ENCODE measurements at regions not wholly inside any gene's neighbourhood (a gene's known extent, or its start where the extent isn't known, plus 50 kb on each side); places are given as distances from the start of the nearest gene placed in this dataset.
"Not testable (repeated sequence)": the region's sequence is repeated elsewhere in the genome, so short reads cannot be mapped to it uniquely, and the experiment has no call there.

- Histone ChIP-seq H3K27ac (ENCODE audit: low read length) (no peak overlapping the region), H3K4me1 (ENCODE audit: control insufficient read depth in 1 of 2, insufficient read depth in 2 of 2, low read length in 2 of 2) (no peaks in the 10 kb centered on the region), H3K9me3 (ENCODE audit: control insufficient read depth in 1 of 2, low read length in 2 of 2) (no peaks in the 10 kb centered on the region), H3K36me3 (ENCODE audit: control insufficient read depth in 1 of 2, insufficient read depth in 2 of 2, low read length in 2 of 2) (no peaks in the 10 kb centered on the region), H3K4me3 (ENCODE audit: low read depth in 1 of 2, low read length in 2 of 2) (no peak overlapping the region), H3K27me3 (ENCODE audit: low read depth, low read length) (no peaks in the 10 kb centered on the region)
Measured at GRCh38 chr18:71352618-71353017, 1063.8 kb downstream of the SOCS6 start.

- H3K27ac ChIP-seq (ENCODE audit: low read length), result no peak overlapping the region
- H3K9me3 ChIP-seq (ENCODE audit: control insufficient read depth in 1 of 2, low read length in 2 of 2), result no peaks in the 10 kb centered on the region
- H3K4me3 ChIP-seq (ENCODE audit: low read depth in 1 of 2, low read length in 2 of 2), result no peak overlapping the region
- H3K27me3 ChIP-seq (ENCODE audit: low read depth, low read length), result no peaks in the 10 kb centered on the region
- H3K36me3 ChIP-seq (ENCODE audit: control insufficient read depth in 1 of 2, insufficient read depth in 2 of 2, low read length in 2 of 2), result no peaks in the 10 kb centered on the region
- no peaks in the 10 kb centered on the region for H3K4me1 ChIP-seq (ENCODE audit: control insufficient read depth in 1 of 2, insufficient read depth in 2 of 2, low read length in 2 of 2)
Measured at GRCh38 chr18:71336576-71337210, 1047.8 kb downstream of the SOCS6 start.

- H3K4me1 ChIP-seq (ENCODE audit: control insufficient read depth in 1 of 2, insufficient read depth in 2 of 2, low read length in 2 of 2), result no peaks in the 10 kb centered on the region
- H3K4me3 ChIP-seq (ENCODE audit: low read depth in 1 of 2, low read length in 2 of 2), result no peak overlapping the region
Measured at GRCh38 chr18:71329563-71329962, 1040.7 kb downstream of the SOCS6 start.

GRCh38 chr18:71329114-71329513, 1040.3 kb downstream of the SOCS6 start:
- no peak overlapping the region for H3K27ac ChIP-seq (ENCODE audit: low read length)
- H3K4me3 ChIP-seq (ENCODE audit: low read depth in 1 of 2, low read length in 2 of 2), result no peak overlapping the region

More at GRCh38 chr18:71329563-71329962, 1040.7 kb downstream of the SOCS6 start:
- Histone ChIP-seq H3K27me3 (ENCODE audit: low read depth, low read length) (no peaks in the 10 kb centered on the region), H3K9me3 (ENCODE audit: control insufficient read depth in 1 of 2, low read length in 2 of 2) (no peaks in the 10 kb centered on the region), H3K27ac (ENCODE audit: low read length) (no peak overlapping the region), H3K36me3 (ENCODE audit: control insufficient read depth in 1 of 2, insufficient read depth in 2 of 2, low read length in 2 of 2) (no peaks in the 10 kb centered on the region)

GRCh38 chr18:71327850-71328249, 1039.0 kb downstream of the SOCS6 start:
- no peaks in the 10 kb centered on the region for H3K9me3 ChIP-seq (ENCODE audit: control insufficient read depth in 1 of 2, low read length in 2 of 2)
- H3K27me3 ChIP-seq (ENCODE audit: low read depth, low read length), result no peaks in the 10 kb centered on the region
- no peak overlapping the region for H3K4me3 ChIP-seq (ENCODE audit: low read depth in 1 of 2, low read length in 2 of 2)
- no peaks in the 10 kb centered on the region for H3K4me1 ChIP-seq (ENCODE audit: control insufficient read depth in 1 of 2, insufficient read depth in 2 of 2, low read length in 2 of 2)
- H3K36me3 ChIP-seq (ENCODE audit: control insufficient read depth in 1 of 2, insufficient read depth in 2 of 2, low read length in 2 of 2), result no peaks in the 10 kb centered on the region
- H3K27ac ChIP-seq (ENCODE audit: low read length), result no peak overlapping the region

More at GRCh38 chr18:71329114-71329513, 1040.3 kb downstream of the SOCS6 start:
- Histone ChIP-seq H3K27me3 (ENCODE audit: low read depth, low read length) (no peaks in the 10 kb centered on the region), H3K36me3 (ENCODE audit: control insufficient read depth in 1 of 2, insufficient read depth in 2 of 2, low read length in 2 of 2) (no peaks in the 10 kb centered on the region), H3K4me1 (ENCODE audit: control insufficient read depth in 1 of 2, insufficient read depth in 2 of 2, low read length in 2 of 2) (no peaks in the 10 kb centered on the region), H3K9me3 (ENCODE audit: control insufficient read depth in 1 of 2, low read length in 2 of 2) (no peaks in the 10 kb centered on the region)

GRCh38 chr18:71327441-71327840, 1038.6 kb downstream of the SOCS6 start:
- Histone ChIP-seq H3K36me3 (ENCODE audit: control insufficient read depth in 1 of 2, insufficient read depth in 2 of 2, low read length in 2 of 2) (no peaks in the 10 kb centered on the region), H3K4me3 (ENCODE audit: low read depth in 1 of 2, low read length in 2 of 2) (no peak overlapping the region), H3K27me3 (ENCODE audit: low read depth, low read length) (no peaks in the 10 kb centered on the region)

GRCh38 chr18:71326826-71327225, 1038.0 kb downstream of the SOCS6 start:
- Histone ChIP-seq H3K27me3 (ENCODE audit: low read depth, low read length) (no peaks in the 10 kb centered on the region), H3K4me1 (ENCODE audit: control insufficient read depth in 1 of 2, insufficient read depth in 2 of 2, low read length in 2 of 2) (no peaks in the 10 kb centered on the region), H3K4me3 (ENCODE audit: low read depth in 1 of 2, low read length in 2 of 2) (no peak overlapping the region), H3K9me3 (ENCODE audit: control insufficient read depth in 1 of 2, low read length in 2 of 2) (no peaks in the 10 kb centered on the region), H3K36me3 (ENCODE audit: control insufficient read depth in 1 of 2, insufficient read depth in 2 of 2, low read length in 2 of 2) (no peaks in the 10 kb centered on the region), H3K27ac (ENCODE audit: low read length) (no peak overlapping the region)

More at GRCh38 chr18:71327441-71327840, 1038.6 kb downstream of the SOCS6 start:
- H3K27ac ChIP-seq (ENCODE audit: low read length), result no peak overlapping the region
- H3K4me1 ChIP-seq (ENCODE audit: control insufficient read depth in 1 of 2, insufficient read depth in 2 of 2, low read length in 2 of 2), result no peaks in the 10 kb centered on the region
- H3K9me3 ChIP-seq (ENCODE audit: control insufficient read depth in 1 of 2, low read length in 2 of 2), result no peaks in the 10 kb centered on the region

GRCh38 chr18:71324356-71324755, 1035.5 kb downstream of the SOCS6 start:
- H3K9me3 ChIP-seq (ENCODE audit: control insufficient read depth in 1 of 2, low read length in 2 of 2), result no peaks in the 10 kb centered on the region
- no peaks in the 10 kb centered on the region for H3K36me3 ChIP-seq (ENCODE audit: control insufficient read depth in 1 of 2, insufficient read depth in 2 of 2, low read length in 2 of 2)
- H3K27me3 ChIP-seq (ENCODE audit: low read depth, low read length), result no peaks in the 10 kb centered on the region
- no peak overlapping the region for H3K4me3 ChIP-seq (ENCODE audit: low read depth in 1 of 2, low read length in 2 of 2)
- H3K4me1 ChIP-seq (ENCODE audit: control insufficient read depth in 1 of 2, insufficient read depth in 2 of 2, low read length in 2 of 2), result no peaks in the 10 kb centered on the region
- H3K27ac ChIP-seq (ENCODE audit: low read length), result no peak overlapping the region

GRCh38 chr18:71322201-71322600, 1033.4 kb downstream of the SOCS6 start:
- Histone ChIP-seq H3K27ac (ENCODE audit: low read length) (no peak overlapping the region), H3K9me3 (ENCODE audit: control insufficient read depth in 1 of 2, low read length in 2 of 2) (no peaks in the 10 kb centered on the region)

GRCh38 chr18:71321319-71321718, 1032.5 kb downstream of the SOCS6 start:
- Histone ChIP-seq H3K36me3 (ENCODE audit: control insufficient read depth in 1 of 2, insufficient read depth in 2 of 2, low read length in 2 of 2) (no peaks in the 10 kb centered on the region), H3K27ac (ENCODE audit: low read length) (no peak overlapping the region), H3K27me3 (ENCODE audit: low read depth, low read length) (no peaks in the 10 kb centered on the region), H3K4me1 (ENCODE audit: control insufficient read depth in 1 of 2, insufficient read depth in 2 of 2, low read length in 2 of 2) (no peaks in the 10 kb centered on the region), H3K9me3 (ENCODE audit: control insufficient read depth in 1 of 2, low read length in 2 of 2) (no peaks in the 10 kb centered on the region), H3K4me3 (ENCODE audit: low read depth in 1 of 2, low read length in 2 of 2) (no peak overlapping the region)

More at GRCh38 chr18:71322201-71322600, 1033.4 kb downstream of the SOCS6 start:
- no peaks in the 10 kb centered on the region for H3K4me1 ChIP-seq (ENCODE audit: control insufficient read depth in 1 of 2, insufficient read depth in 2 of 2, low read length in 2 of 2)
- no peaks in the 10 kb centered on the region for H3K27me3 ChIP-seq (ENCODE audit: low read depth, low read length)
- no peak overlapping the region for H3K4me3 ChIP-seq (ENCODE audit: low read depth in 1 of 2, low read length in 2 of 2)
- no peaks in the 10 kb centered on the region for H3K36me3 ChIP-seq (ENCODE audit: control insufficient read depth in 1 of 2, insufficient read depth in 2 of 2, low read length in 2 of 2)

GRCh38 chr18:71304856-71305255, 1016.0 kb downstream of the SOCS6 start:
- H3K4me3 ChIP-seq (ENCODE audit: low read depth in 1 of 2, low read length in 2 of 2), result no peak overlapping the region
- H3K4me1 ChIP-seq (ENCODE audit: control insufficient read depth in 1 of 2, insufficient read depth in 2 of 2, low read length in 2 of 2), result no peaks in the 10 kb centered on the region
- no peaks in the 10 kb centered on the region for H3K27me3 ChIP-seq (ENCODE audit: low read depth, low read length)
- no peaks in the 10 kb centered on the region for H3K36me3 ChIP-seq (ENCODE audit: control insufficient read depth in 1 of 2, insufficient read depth in 2 of 2, low read length in 2 of 2)
- H3K27ac ChIP-seq (ENCODE audit: low read length), result no peak overlapping the region
- peaks cover 0 to 2% of the 10 kb centered on the region in 2 donors for H3K9me3 ChIP-seq (ENCODE audit: control insufficient read depth in 1 of 2, low read length in 2 of 2)

- not testable (repeated sequence) for H3K27me3 ChIP-seq (ENCODE audit: low read depth, low read length); H3K4me1 ChIP-seq (ENCODE audit: control insufficient read depth in 1 of 2, insufficient read depth in 2 of 2, low read length in 2 of 2); H3K4me3 ChIP-seq (ENCODE audit: low read depth in 1 of 2, low read length in 2 of 2); H3K9me3 ChIP-seq (ENCODE audit: control insufficient read depth in 1 of 2, low read length in 2 of 2); H3K36me3 ChIP-seq (ENCODE audit: control insufficient read depth in 1 of 2, insufficient read depth in 2 of 2, low read length in 2 of 2); H3K27ac ChIP-seq (ENCODE audit: low read length)
Measured at GRCh38 chr18:71303743-71304142, 1014.9 kb downstream of the SOCS6 start.
